Keratinocyte (primary cell): ENCODE measurements at regions not wholly inside any gene's neighbourhood (a gene's known extent, or its start where the extent isn't known, plus 50 kb on each side); places are given as distances from the start of the nearest gene placed in this dataset.
"Not testable (repeated sequence)": the region's sequence is repeated elsewhere in the genome, so short reads cannot be mapped to it uniquely, and the experiment has no call there.

Experiments
- CTCF ChIP-seq, 3 experiments: IDR thresholded peaks in 1 of 3; conservative IDR thresholded peaks in 1 of 3; optimal IDR thresholded peaks in 1 of 3; 2 replicates in 2 of 3; 3 replicates in 1 of 3; pipeline versions ENCODE3 to v1.5.1; 2011; ENCODE audit warnings: low read length in 3 of 3, mild to moderate bottlenecking in 3 of 3, moderate library complexity in 2 of 3, control low read depth in 1 of 3, inconsistent platforms in 1 of 3; ENCODE audit not compliant: insufficient read depth in 2 of 3; ENCODE audit errors: extremely low read depth in 1 of 3
- EZH2 ChIP-seq: IDR thresholded peaks from one replicate; pipeline ENCODE4 v1.6.1; 2012; ENCODE audit warnings: inconsistent platforms, mild to moderate bottlenecking, low read length, moderate library complexity

DNA sequence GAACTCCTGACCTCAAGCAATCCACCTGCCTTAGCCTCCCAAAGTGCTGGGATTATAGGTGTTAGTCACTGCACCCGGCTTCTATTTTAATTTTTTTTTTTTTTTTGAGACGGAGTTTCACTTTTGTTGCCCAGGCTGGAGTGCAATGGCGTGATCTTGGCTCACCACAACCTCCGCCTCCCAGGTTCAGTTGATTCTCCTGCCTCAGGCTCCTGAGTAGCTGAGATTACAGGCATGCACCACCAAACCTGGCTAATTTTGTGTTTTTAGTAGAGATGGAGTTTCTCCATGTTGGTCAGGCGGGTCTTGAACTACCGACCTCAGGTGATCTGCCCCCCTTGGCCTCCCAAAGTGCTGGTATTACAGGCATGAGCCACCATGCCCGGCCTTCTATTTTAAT is 149.1 kb downstream of the MYCN start:
- TF ChIP-seq CTCF (optimal IDR thresholded peaks at IDR 0.05 in 1 of 3, IDR thresholded peaks at IDR 0.05 in 1 of 3, conservative IDR thresholded peaks at IDR 0.05 in 1 of 3; ENCODE audit: extremely low read depth in 1 of 3, insufficient read depth in 2 of 3, low read length in 3 of 3); EZH2: not testable (repeated sequence)
